K562 (cell line): ENCODE measurements at regions not wholly inside any gene's neighbourhood (a gene's known extent, or its start where the extent isn't known, plus 50 kb on each side); places are given as distances from the start of the nearest gene placed in this dataset.
A peak's percentile ranks its signal among the peaks of the same experiment; 100 is the strongest.

ENCODE experiments used
- ATAC-seq: fragments of 200-7000 bp; cut with Tn5 transposase; 3 replicates; pipeline ENCODE4 v1.9.1; 2020; ENCODE audit warnings: moderate library complexity
- BruUV-seq: library from RNA; stranded (reverse); fragments of 400-500 nt; replicated peaks from 2 replicates; lab custom pipeline; 2021; lab: Mats Ljungman, UMichigan
- CTCF ChIA-PET: fragments of 300-600 bp; formaldehyde crosslinking; extraction: SDS; loops from one replicate; lab custom pipeline; 2021; ENCODE audit warnings: low intra/inter-chr PET ratio; lab: Yijun Ruan, JAX
- POLR2A ChIA-PET: fragments of 300-600, 350-650 bp; sonication (Branson Sonifier 250); formaldehyde crosslinking; extraction: SDS; loops from one replicate; lab custom pipeline; 2021; ENCODE audit warnings: antibody characterized with exemption, inconsistent platforms; lab: Yijun Ruan, JAX
- DNase-seq, 4 experiments: peaks; one replicate each; pipeline versions ENCODE4 v3.0.0 to v3.0.0-alpha.2; 2011 to 2018; ENCODE audit warnings: low spot score in 3 of 4, mixed read lengths in 3 of 4; ENCODE audit errors: extremely low read depth in 1 of 4
- FAIRE-seq: peaks from 2 replicates; lab custom pipeline; 2011; peaks lifted over from hg19 to GRCh38; lab: Jason Lieb, UNC
- H2AFZ ChIP-seq: 2 replicates; pipeline ENCODE4 v1.6.0; 2011; ENCODE audit warnings: low read depth, low read length, control low read depth, inconsistent platforms
- H3K27ac ChIP-seq: fragments of 200-600 bp; 3 replicates; pipeline ENCODE4 v1.8.0; 2011; ENCODE audit warnings: low read depth, mild to moderate bottlenecking, control low read depth, inconsistent platforms, low read length, moderate library complexity, mixed read lengths; ENCODE audit errors: extremely low read depth
- H3K27me3 ChIP-seq, 2 experiments: fragments of 300-600 bp in 1 of 2; 2 replicates in 1 of 2; 3 replicates in 1 of 2; pipeline versions ENCODE4 v1.6.0 to v1.8.0; 2011; ENCODE audit warnings: inconsistent platforms in 2 of 2, low read length in 2 of 2, mild to moderate bottlenecking in 1 of 2, mixed read lengths in 1 of 2, moderate library complexity in 1 of 2; ENCODE audit not compliant: control insufficient read depth in 2 of 2, insufficient read depth in 2 of 2
- H3K36me3 ChIP-seq: fragments of 300-600 bp; 3 replicates; pipeline ENCODE4 v1.8.0; 2011; ENCODE audit warnings: mild to moderate bottlenecking, low read length, inconsistent platforms; ENCODE audit not compliant: control insufficient read depth, insufficient read depth
- H3K4me1 ChIP-seq, 2 experiments: fragments of 200-600 bp in 1 of 2; replicated peaks in 1 of 2; 2 replicates in 1 of 2; 3 replicates in 1 of 2; pipeline versions ENCODE4 v1.5.1 to v1.8.0; 2011; ENCODE audit warnings: inconsistent platforms in 2 of 2, low read length in 2 of 2, mild to moderate bottlenecking in 1 of 2, mixed read lengths in 1 of 2, moderate library complexity in 1 of 2; ENCODE audit not compliant: control insufficient read depth in 2 of 2, insufficient read depth in 2 of 2
- H3K4me2 ChIP-seq: 2 replicates; pipeline ENCODE4 v1.6.1; 2011; ENCODE audit warnings: low read length, control low read depth, inconsistent platforms, mixed read lengths; ENCODE audit not compliant: insufficient read depth
- H3K4me3 ChIP-seq: fragments of 200-600 bp; sonication (generic), shearing (Covaris generic); 2 replicates; pipeline ENCODE4 v1.5.1; 2016; ENCODE audit warnings: control low read depth, inconsistent platforms
- H3K79me2 ChIP-seq: fragments of 200-600 bp; 3 replicates; pipeline ENCODE4 v1.8.0; 2011; ENCODE audit warnings: low read length, inconsistent platforms; ENCODE audit not compliant: control insufficient read depth, insufficient read depth
- H3K9ac ChIP-seq, 2 experiments: 2 replicates each; pipeline versions ENCODE4 v1.6.0 to v1.6.1; 2011; ENCODE audit warnings: low read depth in 2 of 2, low read length in 2 of 2, control low read depth in 1 of 2, inconsistent platforms in 1 of 2, mild to moderate bottlenecking in 1 of 2, mixed read lengths in 1 of 2; ENCODE audit not compliant: insufficient read depth in 1 of 2
- H3K9me1 ChIP-seq: one replicate; pipeline ENCODE4 v1.6.0; 2011; ENCODE audit warnings: inconsistent platforms, mild to moderate bottlenecking, low read length, moderate library complexity; ENCODE audit not compliant: control insufficient read depth, insufficient read depth
- H3K9me3 ChIP-seq: replicated peaks from 2 replicates; pipeline ENCODE4 v1.5.1; 2011; ENCODE audit warnings: low read depth, low read length, inconsistent platforms; ENCODE audit not compliant: control insufficient read depth, insufficient read depth
- H4K20me1 ChIP-seq: replicated peaks from 2 replicates; pipeline ENCODE4 v1.6.1; 2011; ENCODE audit warnings: low read length, inconsistent platforms, mixed read lengths; ENCODE audit not compliant: control insufficient read depth, insufficient read depth
- ATF1 ChIP-seq, 2 experiments: fragments of 450-650 bp in 1 of 2; IDR thresholded peaks; 2 replicates each; pipeline ENCODE4 v1.6.1; 2016; ENCODE audit warnings: missing compliant biosample characterization in 1 of 2, missing genetic modification characterization in 1 of 2
- BRD4 ChIP-seq: fragments of 200-600 bp; sonication (generic); IDR thresholded peaks from 2 replicates; pipeline ENCODE4 v1.6.1; 2017; ENCODE audit warnings: inconsistent platforms
- DPF2 ChIP-seq: fragments of 450-650 bp; IDR thresholded peaks from 2 replicates; pipeline ENCODE4 v1.6.1; 2016
- GABPB2 ChIP-seq: fragments of 250-450 bp; sonication (Bioruptor Pico); conservative IDR thresholded peaks from 2 replicates; pipeline ENCODE4 v1.5.1; 2021; ENCODE audit warnings: mild to moderate bottlenecking
- HNRNPK ChIP-seq: fragments of 200-400 bp; formaldehyde crosslinking; IDR thresholded peaks from one replicate; pipeline ENCODE4 v1.6.1; 2018; ENCODE audit warnings: mild to moderate bottlenecking, low read depth, low read length; ENCODE audit not compliant: poor library complexity, severe bottlenecking
- PML ChIP-seq: IDR thresholded peaks from 2 replicates; pipeline ENCODE4 v1.6.1; 2012; ENCODE audit warnings: low read length, inconsistent platforms
- SIN3B ChIP-seq: fragments of 450-650 bp; IDR thresholded peaks from 2 replicates; pipeline ENCODE4 v1.6.1; 2017; ENCODE audit warnings: low read depth, mild to moderate bottlenecking, moderate library complexity
- STAG1 ChIP-seq: sonication (generic); formaldehyde crosslinking; IDR thresholded peaks from 2 replicates; pipeline ENCODE4 v1.5.0; 2020; ENCODE audit warnings: missing genetic modification reagents, borderline replicate concordance
- THAP12 ChIP-seq: fragments of 250-450 bp; sonication (Bioruptor Pico); IDR thresholded peaks from 2 replicates; pipeline ENCODE4 v1.9.0; 2021; ENCODE audit warnings: mild to moderate bottlenecking, inconsistent platforms
- YY1 ChIP-seq, 3 experiments: IDR thresholded peaks; 2 replicates each; pipeline ENCODE4 v1.6.1; 2011; ENCODE audit warnings: low read length in 2 of 3, mild to moderate bottlenecking in 2 of 3, moderate library complexity in 2 of 3, borderline replicate concordance in 1 of 3, control low read depth in 1 of 3, low read depth in 1 of 3; ENCODE audit not compliant: insufficient read depth in 3 of 3, insufficient replicate concordance in 2 of 3, control insufficient read depth in 1 of 3, insufficient read length in 1 of 3; ENCODE audit errors: extremely low read depth in 1 of 3
- ZFPM2 ChIP-seq: fragments of 250-450 bp; sonication (Bioruptor Pico); IDR thresholded peaks from 2 replicates; pipeline ENCODE4 v1.5.1; 2022; ENCODE audit warnings: mild to moderate bottlenecking
- ZNF124 ChIP-seq: sonication (generic); formaldehyde crosslinking; IDR thresholded peaks from 2 replicates; pipeline ENCODE4 v1.8.1; 2022; ENCODE audit warnings: missing genetic modification reagents
- ZNF146 ChIP-seq: IDR thresholded peaks from one replicate; pipeline ENCODE4 v1.6.1; 2018; ENCODE audit warnings: missing compliant biosample characterization; ENCODE audit not compliant: unreplicated experiment
- ZNF24 ChIP-seq: fragments of 450-650 bp; IDR thresholded peaks from 2 replicates; pipeline ENCODE4 v1.6.1; 2016
- ZNF253 ChIP-seq: fragments of 250-450 bp; sonication (Bioruptor Pico); conservative IDR thresholded peaks from 2 replicates; pipeline ENCODE4 v1.6.1; 2021; ENCODE audit warnings: mild to moderate bottlenecking
- ZNF511 ChIP-seq: sonication (generic); formaldehyde crosslinking; IDR thresholded peaks from 2 replicates; pipeline ENCODE4 v1.8.0; 2022; ENCODE audit warnings: mild to moderate bottlenecking, missing genetic modification reagents
- WGBS: fragments of 100-300 bp; shearing (Covaris generic); methylation state at CpG from one replicate; pipeline ENCODE4 v1.1.6; 2016; ENCODE audit warnings: low coverage, mixed read lengths; ENCODE audit not compliant: insufficient coverage; ENCODE audit errors: missing lambda C conversion rate; 5-methylcytosine and 5-hydroxymethylcytosine counted together
- in situ Hi-C: fragments of 300-500 bp; cut with MboI; formaldehyde crosslinking; loops from 4 replicates; pipeline ENCODE4 v1.15.0; 2018; ENCODE audit warnings: inconsistent platforms, mixed read lengths
- intact Hi-C: fragments of 100-400 bp; cut with micrococcal nuclease; formaldehyde crosslinking; loops from 2 replicates; pipeline ENCODE4 v1.14.2; 2022
- TF ChIP-seq, protein P1 (sequence below), 3 experiments: IDR thresholded peaks in 2 of 3; conservative IDR thresholded peaks in 1 of 3; 2 replicates each; pipeline ENCODE4 v1.5.1; 2011 to 2012; ENCODE audit warnings: low read length in 3 of 3, mild to moderate bottlenecking in 3 of 3, control low read depth in 2 of 3, improper control_type of control experiment in 1 of 3, inconsistent platforms in 1 of 3, low read depth in 1 of 3, mixed read lengths in 1 of 3, moderate library complexity in 1 of 3; ENCODE audit not compliant: insufficient read depth in 2 of 3

DNA sequence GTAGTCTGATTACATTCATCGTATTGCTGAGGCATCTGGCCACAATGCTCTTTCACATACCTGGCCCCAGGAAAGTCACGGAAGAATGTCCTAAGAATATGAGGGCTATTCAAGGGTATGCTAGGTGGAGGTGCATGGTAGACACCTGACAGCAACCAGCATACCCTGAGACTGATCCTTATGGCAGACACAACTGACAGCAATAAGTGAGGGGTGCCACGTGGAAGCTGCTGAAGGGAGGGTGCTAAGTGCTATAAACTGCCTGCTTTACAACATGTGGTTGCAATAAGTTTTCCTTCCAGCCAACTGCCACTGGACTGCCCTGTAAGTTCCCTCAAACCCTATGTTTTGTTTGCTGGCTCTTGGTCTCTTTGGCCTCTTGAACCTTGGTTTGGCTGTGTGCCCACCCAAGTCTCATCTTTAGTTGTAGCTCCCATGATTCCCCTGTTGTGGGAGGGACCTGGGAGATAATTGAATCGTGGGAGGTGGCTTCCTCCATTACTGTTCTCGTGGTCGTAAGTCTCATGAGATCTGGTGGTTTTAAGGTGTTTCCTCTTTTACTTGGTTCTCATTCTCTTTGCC lies 201.3 kb upstream of the MOCS1 start:
- H3K4me3 ChIP-seq, result no peak overlapping the region
- ChIA-PET POLR2A (no interaction called here), CTCF (no interaction called here)
- intact Hi-C loops (no loop called here), in situ Hi-C loops (no loop called here)
- peaks cover 4 to 41% of the 10 kb centered on the region in 2 experiments; a peak in 4 of 5 replicates for H3K4me1 ChIP-seq
- H3K9ac ChIP-seq, result no peak overlapping the region
- H3K27me3 ChIP-seq, result no peaks in the 10 kb centered on the region
- no peaks in the 10 kb centered on the region for H3K36me3 ChIP-seq
- DNase-seq (peak in 1 of 4 experiments; percentile 48), FAIRE-seq (peak; percentile 59), ATAC-seq (peak; percentile 55)
- H3K79me2 ChIP-seq, result no peaks in the 10 kb centered on the region
- H3K27ac ChIP-seq, result no peak overlapping the region
- no peaks in the 10 kb centered on the region for H4K20me1 ChIP-seq
- peak overlapping the region; percentile 73 for H2AFZ ChIP-seq
- H3K9me1 ChIP-seq, result no peaks in the 10 kb centered on the region
- no peak overlapping the region; the same call in 1 of the 2 replicates for H3K4me2 ChIP-seq
- WGBS, result 6% methylated on average over 6 of the region's 6 CpGs
- BruUV-seq, result no TSS peak
- 0 out of 2 replicates have a peak, but pooled peaks cover 5% of the 10 kb centered on the region for H3K9me3 ChIP-seq
- TF ChIP-seq BRD4, result no peak
- no peak for TF ChIP-seq THAP12 (CRISPR knock-in tag)
- no peak for TF ChIP-seq YY1 (IDR thresholded peaks at IDR 0.05; ENCODE audit: borderline replicate concordance in 1 of 3, control insufficient read depth in 1 of 3, extremely low read depth in 1 of 3, insufficient read depth in 3 of 3, insufficient read length in 1 of 3, insufficient replicate concordance in 2 of 3, low read depth in 1 of 3, low read length in 2 of 3)
- TF ChIP-seq ZNF24, result no peak
- no peak for TF ChIP-seq GABPB2 (CRISPR knock-in tag)
- no peak for TF ChIP-seq ZFPM2 (CRISPR knock-in tag)
- TF ChIP-seq, protein P1, sequence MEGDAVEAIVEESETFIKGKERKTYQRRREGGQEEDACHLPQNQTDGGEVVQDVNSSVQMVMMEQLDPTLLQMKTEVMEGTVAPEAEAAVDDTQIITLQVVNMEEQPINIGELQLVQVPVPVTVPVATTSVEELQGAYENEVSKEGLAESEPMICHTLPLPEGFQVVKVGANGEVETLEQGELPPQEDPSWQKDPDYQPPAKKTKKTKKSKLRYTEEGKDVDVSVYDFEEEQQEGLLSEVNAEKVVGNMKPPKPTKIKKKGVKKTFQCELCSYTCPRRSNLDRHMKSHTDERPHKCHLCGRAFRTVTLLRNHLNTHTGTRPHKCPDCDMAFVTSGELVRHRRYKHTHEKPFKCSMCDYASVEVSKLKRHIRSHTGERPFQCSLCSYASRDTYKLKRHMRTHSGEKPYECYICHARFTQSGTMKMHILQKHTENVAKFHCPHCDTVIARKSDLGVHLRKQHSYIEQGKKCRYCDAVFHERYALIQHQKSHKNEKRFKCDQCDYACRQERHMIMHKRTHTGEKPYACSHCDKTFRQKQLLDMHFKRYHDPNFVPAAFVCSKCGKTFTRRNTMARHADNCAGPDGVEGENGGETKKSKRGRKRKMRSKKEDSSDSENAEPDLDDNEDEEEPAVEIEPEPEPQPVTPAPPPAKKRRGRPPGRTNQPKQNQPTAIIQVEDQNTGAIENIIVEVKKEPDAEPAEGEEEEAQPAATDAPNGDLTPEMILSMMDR (IDR thresholded peaks at IDR 0.05 in 2 of 3, conservative IDR thresholded peaks at IDR 0.05 in 1 of 3; ENCODE audit: insufficient read depth in 2 of 3, low read depth in 1 of 3, low read length in 3 of 3), result no peak
- no peak for TF ChIP-seq HNRNPK
- no peak for TF ChIP-seq SIN3B
- no peak for TF ChIP-seq ZNF146 (CRISPR knock-in tag)
- no peak for TF ChIP-seq STAG1
- TF ChIP-seq ZNF511 (CRISPR knock-in tag), result no peak
- TF ChIP-seq PML, result peak; percentile 60; the same call in 1 of the 2 replicates
- no peak for TF ChIP-seq ZNF124
- no peak for TF ChIP-seq ZNF253 (CRISPR knock-in tag)
- TF ChIP-seq ATF1 (CRISPR knock-in tag; IDR thresholded peaks at IDR 0.05), result no peak
- TF ChIP-seq ATF1 (tag; IDR thresholded peaks at IDR 0.05), result no peak
- TF ChIP-seq DPF2, result no peak
